Omental fat pad (tissue), 3 donors: ENCODE measurements at regions not wholly inside any gene's neighbourhood (a gene's known extent, or its start where the extent isn't known, plus 50 kb on each side); places are given as distances from the start of the nearest gene placed in this dataset.
"Not testable (repeated sequence)": the region's sequence is repeated elsewhere in the genome, so short reads cannot be mapped to it uniquely, and the experiment has no call there.

Experiments used
- ATAC-seq: fragments of 150-250 bp; one replicate; pipeline ENCODE4 v1.9.1; 2016; ENCODE audit warnings: mild to moderate bottlenecking, moderate library complexity; ENCODE audit not compliant: low FRiP score
- DNase-seq: peaks from one replicate; pipeline ENCODE4 v3.0.0-alpha.2; 2019; ENCODE audit warnings: low spot score
- TF ChIP-seq, protein P1 (sequence below), 3 donors: fragments of 450-650 bp; IDR thresholded peaks; one replicate each; pipeline ENCODE4 v1.5.1; 2016 to 2017; ENCODE audit warnings: antibody characterized with exemption in 3 of 3, mild to moderate bottlenecking in 3 of 3, moderate library complexity in 2 of 3

GRCh38 chr7:46603296-46603752 lies 682.3 kb upstream of the IGFBP3 start:
- no peak for DNase-seq
- TF ChIP-seq, protein P1, sequence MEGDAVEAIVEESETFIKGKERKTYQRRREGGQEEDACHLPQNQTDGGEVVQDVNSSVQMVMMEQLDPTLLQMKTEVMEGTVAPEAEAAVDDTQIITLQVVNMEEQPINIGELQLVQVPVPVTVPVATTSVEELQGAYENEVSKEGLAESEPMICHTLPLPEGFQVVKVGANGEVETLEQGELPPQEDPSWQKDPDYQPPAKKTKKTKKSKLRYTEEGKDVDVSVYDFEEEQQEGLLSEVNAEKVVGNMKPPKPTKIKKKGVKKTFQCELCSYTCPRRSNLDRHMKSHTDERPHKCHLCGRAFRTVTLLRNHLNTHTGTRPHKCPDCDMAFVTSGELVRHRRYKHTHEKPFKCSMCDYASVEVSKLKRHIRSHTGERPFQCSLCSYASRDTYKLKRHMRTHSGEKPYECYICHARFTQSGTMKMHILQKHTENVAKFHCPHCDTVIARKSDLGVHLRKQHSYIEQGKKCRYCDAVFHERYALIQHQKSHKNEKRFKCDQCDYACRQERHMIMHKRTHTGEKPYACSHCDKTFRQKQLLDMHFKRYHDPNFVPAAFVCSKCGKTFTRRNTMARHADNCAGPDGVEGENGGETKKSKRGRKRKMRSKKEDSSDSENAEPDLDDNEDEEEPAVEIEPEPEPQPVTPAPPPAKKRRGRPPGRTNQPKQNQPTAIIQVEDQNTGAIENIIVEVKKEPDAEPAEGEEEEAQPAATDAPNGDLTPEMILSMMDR (IDR thresholded peaks at IDR 0.05): no peak
- no peak for ATAC-seq

DNA sequence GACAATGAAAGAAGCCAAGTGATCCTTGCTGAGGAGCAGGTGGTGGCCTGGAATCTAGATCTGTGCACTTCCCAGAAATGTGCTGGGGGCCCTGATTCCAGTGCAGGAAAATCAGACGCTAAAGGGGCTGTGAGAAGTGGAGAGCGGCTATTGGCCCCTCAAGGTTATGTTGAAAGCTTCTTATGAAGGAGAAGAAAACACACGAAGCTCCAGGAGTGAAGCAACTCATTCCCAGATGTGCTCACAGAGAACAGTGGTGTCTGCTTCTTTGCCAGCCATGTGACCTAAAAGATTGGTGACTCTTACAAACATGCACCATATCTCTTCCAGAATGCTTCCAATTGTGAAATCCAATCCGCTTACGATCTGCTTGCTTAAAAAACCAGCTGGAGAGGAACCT lies 679.3 kb upstream of the IGFBP3 start:
- DNase-seq (no peak), ATAC-seq (peak; percentile 37)
- TF ChIP-seq, protein P1 (IDR thresholded peaks at IDR 0.05): no peak

GRCh38 chr7:46594831-46595230 lies 673.8 kb upstream of the IGFBP3 start:
- ATAC-seq, DNase-seq: not testable (repeated sequence)

- ATAC-seq, DNase-seq: not testable (repeated sequence)
Observed at GRCh38 chr7:46590918-46591905, 670.1 kb upstream of the IGFBP3 start.

- ATAC-seq (no peak), DNase-seq (no peak)
- TF ChIP-seq, protein P1 (IDR thresholded peaks at IDR 0.05): no peak
Observed at GRCh38 chr7:46589286-46589685, 668.2 kb upstream of the IGFBP3 start.

DNA sequence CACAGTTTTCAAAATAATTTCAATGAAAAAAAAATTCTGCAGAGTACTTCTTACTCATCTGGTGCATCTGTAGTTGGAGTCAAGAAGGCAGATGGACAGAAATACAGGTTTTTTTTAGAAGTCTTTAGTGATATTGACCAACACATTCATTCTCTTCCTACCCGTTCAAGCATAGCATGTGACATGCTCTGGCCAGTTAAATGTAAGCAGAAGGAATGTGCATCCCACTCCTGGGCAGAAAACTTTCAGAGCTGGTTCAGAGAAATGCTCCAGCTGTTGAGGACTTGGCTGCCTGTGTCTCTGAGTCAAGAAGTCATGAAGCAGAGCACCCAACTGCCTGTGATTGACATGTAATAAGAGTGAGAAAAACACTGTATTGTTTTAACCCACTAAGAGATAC lies 665.3 kb upstream of the IGFBP3 start:
- TF ChIP-seq, protein P1 (IDR thresholded peaks at IDR 0.05): no peak
- ATAC-seq: no peak
- no peak for DNase-seq

DNA sequence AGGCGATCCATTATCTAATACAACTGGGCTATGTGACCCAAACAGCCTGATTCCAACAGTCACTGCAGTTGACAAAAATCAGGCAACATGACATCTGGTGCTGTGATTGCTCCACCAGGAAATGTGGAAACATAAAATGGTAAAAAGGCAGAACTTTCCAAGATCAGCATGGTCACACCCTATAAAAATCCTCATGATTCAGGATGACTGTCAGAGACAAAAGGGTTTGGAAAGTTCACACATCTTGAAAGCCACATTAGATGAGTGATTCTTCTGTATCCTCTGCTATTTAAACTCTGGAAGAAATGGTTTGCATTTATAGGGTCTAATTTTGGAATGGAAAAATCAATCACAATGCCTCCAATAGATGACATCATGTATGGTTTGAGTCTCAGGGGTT lies 662.6 kb upstream of the IGFBP3 start:
- ATAC-seq (no peak), DNase-seq (no peak)
- TF ChIP-seq, protein P1 (IDR thresholded peaks at IDR 0.05): no peak

GRCh38 chr7:46581268-46581667 lies 660.2 kb upstream of the IGFBP3 start:
- DNase-seq: no peak
- TF ChIP-seq, protein P1 (IDR thresholded peaks at IDR 0.05): no peak

More at GRCh38 chr7:46581268-46581667, 660.2 kb upstream of the IGFBP3 start:
- no peak for ATAC-seq
